Adipocyte (in vitro differentiated cells): ENCODE measurements at regions not wholly inside any gene's neighbourhood (a gene's known extent, or its start where the extent isn't known, plus 50 kb on each side); places are given as distances from the start of the nearest gene placed in this dataset.

Source experiments
- DNase-seq: peaks from one replicate; pipeline ENCODE4 v3.0.0-alpha.2; 2015; ENCODE audit warnings: low read depth
- H3K27me3 ChIP-seq: replicated peaks from 2 replicates; pipeline ENCODE4 v1.7.0; 2013; ENCODE audit warnings: mild to moderate bottlenecking, low read length, moderate library complexity; ENCODE audit not compliant: control insufficient read depth, insufficient read depth
- H3K36me3 ChIP-seq: 2 replicates; pipeline ENCODE4 v1.7.0; 2013; ENCODE audit warnings: low read length, mild to moderate bottlenecking, moderate library complexity; ENCODE audit not compliant: control insufficient read depth, insufficient read depth, severe bottlenecking
- H3K4me1 ChIP-seq: 2 replicates; pipeline ENCODE4 v1.7.0; 2013; ENCODE audit warnings: mild to moderate bottlenecking, low read length, moderate library complexity; ENCODE audit not compliant: control insufficient read depth, insufficient read depth
- H3K4me3 ChIP-seq: 2 replicates; pipeline ENCODE4 v1.7.0; 2013; ENCODE audit warnings: mild to moderate bottlenecking, low read length, moderate library complexity
- H3K9ac ChIP-seq: 2 replicates; pipeline ENCODE4 v1.7.0; 2013; ENCODE audit warnings: mild to moderate bottlenecking, low read length, moderate library complexity
- H3K9me3 ChIP-seq: 2 replicates; pipeline ENCODE4 v1.7.0; 2013; ENCODE audit warnings: mild to moderate bottlenecking, low read length, moderate library complexity; ENCODE audit not compliant: control insufficient read depth

DNA sequence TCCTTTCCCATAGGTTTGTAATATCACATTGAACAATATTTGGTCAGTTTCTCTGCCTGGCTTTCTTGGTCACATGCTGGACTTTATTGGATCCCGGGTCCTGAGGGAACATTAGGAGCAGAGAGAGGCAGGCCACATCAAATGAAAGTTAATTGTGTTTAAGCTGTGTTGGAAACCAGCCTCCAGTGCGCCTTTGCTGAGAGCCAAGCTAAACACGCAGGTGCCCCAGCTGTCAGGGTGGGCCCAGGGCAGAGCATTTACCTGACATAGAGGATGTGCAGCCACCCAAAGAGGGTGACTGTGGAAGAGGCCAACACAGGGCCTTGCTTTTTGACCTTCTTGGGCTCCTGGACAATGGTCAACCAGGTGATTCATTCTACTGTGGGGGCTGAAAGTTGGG, 149.3 kb downstream of the EBLN2 start:
- Histone ChIP-seq H3K4me3 (no peak overlapping the region), H3K4me1 (peaks cover 8% of the 10 kb centered on the region), H3K9me3 (peaks cover 4% of the 10 kb centered on the region), H3K27me3 (no peaks in the 10 kb centered on the region), H3K9ac (no peak overlapping the region), H3K36me3 (no peaks in the 10 kb centered on the region)
- no peak for DNase-seq

DNA sequence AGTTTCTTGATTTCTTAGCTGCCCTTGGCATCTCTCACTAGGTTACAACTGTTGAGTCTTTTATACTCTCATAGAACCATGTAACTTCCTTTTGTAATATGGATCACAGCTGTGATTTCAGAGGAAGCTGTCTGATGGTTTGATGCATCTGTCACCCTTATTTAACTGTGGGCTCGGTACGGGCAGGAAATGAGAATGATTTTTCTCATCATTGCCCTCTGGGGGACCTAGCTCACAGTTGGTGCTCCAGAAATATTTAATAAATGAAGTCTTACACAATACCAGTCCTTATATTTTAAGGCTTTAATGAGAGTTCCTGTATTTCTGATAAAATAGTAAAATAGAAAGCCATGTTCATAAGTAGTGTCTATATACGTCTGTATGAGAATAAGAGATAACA, 151.2 kb downstream of the EBLN2 start:
- peaks cover 4% of the 10 kb centered on the region for H3K9me3 ChIP-seq
- H3K9ac ChIP-seq: no peak overlapping the region
- DNase-seq: no peak
- no peak overlapping the region for H3K4me3 ChIP-seq
- H3K27me3 ChIP-seq: no peaks in the 10 kb centered on the region
- no peaks in the 10 kb centered on the region for H3K36me3 ChIP-seq
- peaks cover 16% of the 10 kb centered on the region for H3K4me1 ChIP-seq

DNA sequence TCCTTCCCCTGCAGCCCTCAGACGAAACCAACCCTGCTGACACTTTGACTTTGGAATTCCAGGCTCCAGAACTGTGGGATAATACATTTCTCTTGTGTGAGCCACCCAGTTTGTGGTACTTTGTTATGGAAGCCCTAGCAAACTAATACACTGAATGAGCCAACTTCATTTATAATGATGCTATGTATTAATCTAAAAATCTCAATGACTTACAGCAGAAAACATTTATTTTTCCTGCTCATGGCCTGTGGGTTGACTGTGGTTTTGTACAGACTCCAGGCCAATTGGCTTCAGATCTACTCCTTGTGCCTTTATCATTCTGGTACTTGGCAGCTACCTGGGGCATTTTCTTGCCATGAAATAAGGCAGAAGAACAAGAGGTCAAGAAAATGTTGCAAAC, 152.4 kb downstream of the EBLN2 start:
- H3K9me3 ChIP-seq: peaks cover 4% of the 10 kb centered on the region
- H3K27me3 ChIP-seq: no peaks in the 10 kb centered on the region
- H3K36me3 ChIP-seq: no peaks in the 10 kb centered on the region
- H3K4me1 ChIP-seq: peaks cover 16% of the 10 kb centered on the region
- no peak overlapping the region for H3K4me3 ChIP-seq
- DNase-seq: peak; percentile 19
- H3K9ac ChIP-seq: no peak overlapping the region

DNA sequence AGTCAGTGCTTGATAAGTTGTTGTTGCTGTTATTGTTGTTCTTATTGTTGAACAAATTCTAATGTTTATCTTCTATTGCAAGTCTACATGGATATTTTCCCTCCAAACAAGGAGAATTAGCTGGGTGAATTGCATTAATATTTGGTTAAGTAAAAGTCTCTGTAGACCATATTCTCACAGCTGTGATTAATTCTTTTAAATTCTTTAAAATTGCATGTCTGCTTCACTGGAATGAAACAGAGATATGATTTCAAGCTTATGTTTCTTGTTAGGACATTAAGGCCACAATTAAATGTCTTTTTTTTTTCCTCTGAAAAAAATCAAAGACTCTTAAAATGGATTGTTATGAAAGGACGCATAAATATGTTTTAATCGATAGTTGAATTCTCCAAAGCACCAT, 153.4 kb downstream of the EBLN2 start:
- H3K27me3 ChIP-seq: no peaks in the 10 kb centered on the region
- no peak overlapping the region for H3K4me3 ChIP-seq

DNA sequence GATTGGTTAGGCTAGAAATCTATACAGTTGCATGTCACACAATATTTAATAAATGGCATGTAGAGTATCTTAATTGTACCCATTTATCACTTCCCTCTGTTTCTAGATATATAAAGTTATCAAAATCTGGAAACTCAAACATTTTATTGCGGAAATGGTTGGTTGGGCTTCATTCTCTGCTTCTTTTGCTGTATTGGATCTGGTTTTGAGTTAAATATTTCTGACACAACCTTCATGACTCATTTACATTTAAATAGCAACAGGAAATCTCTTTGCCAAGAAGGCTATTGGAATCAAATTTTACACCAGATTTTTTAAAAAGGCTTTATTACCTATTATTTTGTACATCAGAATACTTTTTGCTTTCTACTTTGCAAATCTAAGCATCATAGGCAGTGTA, 153.8 kb downstream of the EBLN2 start:
- no peak overlapping the region for H3K9ac ChIP-seq
- no peak overlapping the region for H3K4me3 ChIP-seq
- H3K9me3 ChIP-seq: peaks cover 4% of the 10 kb centered on the region
- H3K27me3 ChIP-seq: no peaks in the 10 kb centered on the region
- no peaks in the 10 kb centered on the region for H3K36me3 ChIP-seq
- peak; percentile 75 for DNase-seq
- H3K4me1 ChIP-seq: peaks cover 16% of the 10 kb centered on the region

More for the DNA sequence above, 153.4 kb downstream of the EBLN2 start:
- peak; percentile 67 for DNase-seq
- Histone ChIP-seq H3K9ac (no peak overlapping the region), H3K36me3 (no peaks in the 10 kb centered on the region), H3K9me3 (peaks cover 4% of the 10 kb centered on the region), H3K4me1 (peaks cover 16% of the 10 kb centered on the region)

DNA sequence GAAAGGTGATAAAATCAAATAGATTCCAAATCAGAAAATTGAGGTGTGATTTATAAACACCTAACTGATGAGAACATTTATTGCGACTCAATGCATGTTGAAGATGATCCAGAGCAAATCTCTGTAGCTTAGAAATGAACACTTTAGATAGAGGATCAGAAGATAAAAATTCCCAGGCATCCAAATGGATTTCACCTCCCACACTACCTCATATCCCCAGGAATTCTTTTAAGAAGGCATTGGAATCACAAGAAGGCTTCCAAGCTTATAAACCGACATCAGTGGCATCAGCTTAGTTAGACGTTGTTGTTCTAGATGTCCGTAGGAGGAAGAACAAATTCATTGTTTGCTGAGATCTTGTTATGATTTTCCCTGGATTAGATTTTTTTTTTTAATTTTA, 154.4 kb downstream of the EBLN2 start:
- H3K9ac ChIP-seq: no peak overlapping the region
- no peaks in the 10 kb centered on the region for H3K36me3 ChIP-seq
- no peak overlapping the region for H3K4me3 ChIP-seq
- peaks cover 16% of the 10 kb centered on the region for H3K4me1 ChIP-seq
- no peaks in the 10 kb centered on the region for H3K27me3 ChIP-seq
- DNase-seq: no peak
- H3K9me3 ChIP-seq: peaks cover 4% of the 10 kb centered on the region

DNA sequence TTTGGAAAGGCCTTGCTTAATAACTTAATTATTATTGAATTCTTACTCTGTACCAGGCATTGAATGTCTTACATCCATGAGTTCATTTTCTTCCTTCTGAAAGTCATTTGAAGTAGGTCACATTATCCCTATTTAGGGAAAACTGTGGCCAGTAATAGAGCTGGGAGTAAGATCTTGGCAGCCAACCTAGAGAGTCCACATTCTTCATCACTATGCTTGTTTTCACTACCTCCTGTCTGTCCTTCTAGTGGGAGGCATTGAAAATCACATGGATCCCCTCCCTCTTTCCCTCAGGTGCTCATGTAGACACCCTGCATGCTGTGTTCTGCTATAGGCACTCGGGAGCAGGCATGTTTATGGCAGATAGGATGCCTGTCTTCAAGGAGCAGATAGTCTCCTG, 154.9 kb downstream of the EBLN2 start:
- Histone ChIP-seq H3K4me1 (peaks cover 16% of the 10 kb centered on the region), H3K9ac (no peak overlapping the region), H3K27me3 (no peaks in the 10 kb centered on the region), H3K36me3 (no peaks in the 10 kb centered on the region), H3K9me3 (peaks cover 4% of the 10 kb centered on the region), H3K4me3 (no peak overlapping the region)
- peak; percentile 10 for DNase-seq

DNA sequence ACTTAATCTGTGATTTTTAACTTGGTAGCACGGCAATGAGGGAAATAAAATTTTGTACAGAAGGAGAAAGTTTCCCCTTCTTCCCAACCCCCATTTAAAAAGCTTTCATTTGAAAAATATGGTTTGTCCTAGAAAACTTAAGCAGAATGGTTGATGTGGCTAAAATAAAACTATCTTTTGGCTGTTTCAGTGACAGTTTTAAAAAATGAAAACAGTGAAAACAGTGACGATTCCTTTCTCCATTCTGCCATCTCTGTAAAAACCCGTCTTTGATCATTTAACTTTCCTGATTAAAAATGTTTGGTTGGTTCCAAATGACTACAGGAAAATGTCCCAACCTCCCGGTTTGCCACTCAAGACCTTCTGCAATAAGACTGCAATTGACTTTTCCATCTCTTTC, 160.7 kb downstream of the EBLN2 start:
- H3K4me1 ChIP-seq: peaks cover 13% of the 10 kb centered on the region
- H3K27me3 ChIP-seq: no peaks in the 10 kb centered on the region
- H3K9me3 ChIP-seq: no peaks in the 10 kb centered on the region
- H3K9ac ChIP-seq: no peak overlapping the region
- DNase-seq: no peak
- H3K4me3 ChIP-seq: no peak overlapping the region
- no peaks in the 10 kb centered on the region for H3K36me3 ChIP-seq

DNA sequence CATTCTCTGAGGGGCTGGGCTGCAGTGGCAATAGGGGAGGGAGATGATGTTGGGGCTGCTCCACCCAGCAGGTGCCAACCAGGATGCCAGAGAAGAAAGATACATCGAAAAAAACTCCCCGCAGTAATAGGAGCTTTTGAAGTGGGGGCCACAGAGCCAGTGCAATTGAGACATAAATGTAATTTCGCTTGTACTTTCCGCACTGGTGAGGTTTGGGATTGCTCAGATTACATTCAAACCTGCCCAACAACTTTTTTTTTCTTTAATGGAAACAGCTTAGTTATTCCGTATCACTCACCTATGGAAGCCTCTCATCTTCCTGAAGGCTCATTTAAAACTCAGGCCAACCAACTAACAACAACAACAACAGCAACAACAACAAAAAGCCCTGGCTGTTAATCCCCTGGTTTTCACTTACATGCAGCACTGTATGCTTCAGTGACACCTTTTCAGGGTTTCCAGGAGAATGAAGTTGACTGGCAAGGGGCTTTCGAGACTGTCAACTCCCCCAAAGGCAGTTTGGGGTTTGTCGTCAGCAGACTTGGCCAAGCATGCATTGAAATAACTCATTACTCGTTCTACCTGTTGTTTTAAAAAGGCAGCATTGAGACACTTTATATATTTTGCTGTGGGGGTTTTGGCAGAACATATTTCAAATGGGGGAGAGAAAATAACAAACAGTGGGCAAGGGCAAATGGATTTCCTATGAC, 163.8 kb downstream of the EBLN2 start:
- Histone ChIP-seq H3K27me3 (no peaks in the 10 kb centered on the region), H3K4me3 (no peak overlapping the region), H3K36me3 (no peaks in the 10 kb centered on the region), H3K9ac (no peak overlapping the region), H3K4me1 (peaks cover 23% of the 10 kb centered on the region), H3K9me3 (no peaks in the 10 kb centered on the region)
- DNase-seq: no peak

DNA sequence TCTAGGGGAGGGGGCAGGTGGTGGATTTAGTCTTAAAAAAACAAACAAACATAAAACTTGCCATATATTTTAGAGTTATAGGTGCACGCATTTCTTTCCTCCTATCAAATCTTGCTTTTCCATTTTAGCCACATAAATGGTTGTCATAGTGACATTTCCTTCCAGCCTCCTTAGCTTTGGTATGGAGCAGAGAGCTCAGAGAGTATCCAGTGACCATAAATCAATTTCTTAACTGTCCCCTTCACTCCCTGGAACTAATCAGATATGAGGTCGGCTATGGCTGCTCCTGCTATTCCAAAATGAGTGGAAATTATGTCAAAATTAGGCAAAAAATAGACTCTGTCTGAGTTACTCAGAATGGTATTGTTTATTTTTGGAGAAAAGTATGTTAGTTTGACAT, 164.5 kb downstream of the EBLN2 start:
- Histone ChIP-seq H3K27me3 (no peaks in the 10 kb centered on the region), H3K36me3 (no peaks in the 10 kb centered on the region), H3K4me3 (no peak overlapping the region), H3K4me1 (peaks cover 23% of the 10 kb centered on the region), H3K9ac (no peak overlapping the region), H3K9me3 (no peaks in the 10 kb centered on the region)
- peak; percentile 60 for DNase-seq

DNA sequence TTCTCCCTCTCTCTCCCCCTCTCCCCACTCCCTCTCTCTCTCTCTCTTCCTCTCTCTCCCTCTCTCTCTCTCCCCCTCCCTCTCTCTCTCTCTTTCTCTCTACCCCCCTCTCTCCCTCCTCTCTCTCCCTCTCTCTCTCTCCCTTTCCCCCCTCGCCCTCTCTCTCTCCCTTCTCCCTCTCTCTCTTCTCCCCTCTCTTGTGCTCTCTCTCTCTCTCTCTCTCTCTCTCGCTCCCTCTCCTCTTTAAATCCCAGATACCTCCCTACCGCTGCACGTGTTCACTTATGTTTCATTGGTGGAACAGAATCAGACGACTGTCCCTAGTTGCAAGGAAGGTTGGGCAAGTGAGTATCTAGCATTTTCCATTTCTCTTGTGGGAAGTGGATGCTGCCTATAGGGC, 166.5 kb downstream of the EBLN2 start:
- no peaks in the 10 kb centered on the region for H3K9me3 ChIP-seq
- no peak for DNase-seq
- H3K4me1 ChIP-seq: peaks cover 23% of the 10 kb centered on the region
- no peak overlapping the region for H3K4me3 ChIP-seq
- H3K9ac ChIP-seq: no peak overlapping the region
- no peaks in the 10 kb centered on the region for H3K27me3 ChIP-seq
- H3K36me3 ChIP-seq: no peaks in the 10 kb centered on the region

DNA sequence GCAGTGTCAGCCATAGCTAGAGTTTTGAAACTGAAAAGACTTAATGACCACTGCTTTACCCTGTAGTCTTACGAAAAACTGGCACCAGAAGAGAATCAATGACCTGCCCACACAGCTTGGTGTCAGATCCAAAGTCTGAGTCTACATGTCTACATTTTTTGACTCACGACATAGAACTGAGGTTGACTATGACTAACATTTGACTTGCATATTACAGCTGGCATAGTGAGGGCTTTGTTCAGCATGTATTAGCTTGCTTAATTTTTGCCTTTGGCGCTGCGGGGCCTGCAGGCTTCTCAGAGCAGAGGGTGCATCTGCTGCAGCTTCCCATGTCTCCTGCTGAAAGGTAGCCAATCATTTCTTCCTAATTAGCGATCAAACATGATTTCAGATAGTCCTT, 167.0 kb downstream of the EBLN2 start:
- Histone ChIP-seq H3K36me3 (no peaks in the 10 kb centered on the region), H3K9me3 (no peaks in the 10 kb centered on the region), H3K4me3 (no peak overlapping the region), H3K4me1 (peaks cover 23% of the 10 kb centered on the region), H3K9ac (no peak overlapping the region), H3K27me3 (no peaks in the 10 kb centered on the region)
- peak; percentile 44 for DNase-seq
